Choroid plexus epithelial cell (primary cell): ENCODE measurements at regions not wholly inside any gene's neighbourhood (a gene's known extent, or its start where the extent isn't known, plus 50 kb on each side); places are given as distances from the start of the nearest gene placed in this dataset.

Source experiments
- DNase-seq: peaks from one replicate; pipeline ENCODE4 v3.0.0-alpha.2; 2010; ENCODE audit warnings: low read depth
- H3K4me3 ChIP-seq: 2 replicates; pipeline ENCODE4 v1.5.1; 2011; ENCODE audit warnings: low read depth, mild to moderate bottlenecking, control low read depth, low read length, moderate library complexity
- TF ChIP-seq, protein P1 (sequence below): conservative IDR thresholded peaks from 2 replicates; pipeline ENCODE4 v1.5.1; 2011; ENCODE audit warnings: low read depth, mild to moderate bottlenecking, control low read depth, inconsistent platforms, low read length, moderate library complexity

- TF ChIP-seq, protein P1, sequence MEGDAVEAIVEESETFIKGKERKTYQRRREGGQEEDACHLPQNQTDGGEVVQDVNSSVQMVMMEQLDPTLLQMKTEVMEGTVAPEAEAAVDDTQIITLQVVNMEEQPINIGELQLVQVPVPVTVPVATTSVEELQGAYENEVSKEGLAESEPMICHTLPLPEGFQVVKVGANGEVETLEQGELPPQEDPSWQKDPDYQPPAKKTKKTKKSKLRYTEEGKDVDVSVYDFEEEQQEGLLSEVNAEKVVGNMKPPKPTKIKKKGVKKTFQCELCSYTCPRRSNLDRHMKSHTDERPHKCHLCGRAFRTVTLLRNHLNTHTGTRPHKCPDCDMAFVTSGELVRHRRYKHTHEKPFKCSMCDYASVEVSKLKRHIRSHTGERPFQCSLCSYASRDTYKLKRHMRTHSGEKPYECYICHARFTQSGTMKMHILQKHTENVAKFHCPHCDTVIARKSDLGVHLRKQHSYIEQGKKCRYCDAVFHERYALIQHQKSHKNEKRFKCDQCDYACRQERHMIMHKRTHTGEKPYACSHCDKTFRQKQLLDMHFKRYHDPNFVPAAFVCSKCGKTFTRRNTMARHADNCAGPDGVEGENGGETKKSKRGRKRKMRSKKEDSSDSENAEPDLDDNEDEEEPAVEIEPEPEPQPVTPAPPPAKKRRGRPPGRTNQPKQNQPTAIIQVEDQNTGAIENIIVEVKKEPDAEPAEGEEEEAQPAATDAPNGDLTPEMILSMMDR: no peak
- no peak overlapping the region for H3K4me3 ChIP-seq
- DNase-seq: no peak
These were observed 265.5 kb upstream of the FMN2 start for GRCh38 chr1:239826211-239826610.

DNA sequence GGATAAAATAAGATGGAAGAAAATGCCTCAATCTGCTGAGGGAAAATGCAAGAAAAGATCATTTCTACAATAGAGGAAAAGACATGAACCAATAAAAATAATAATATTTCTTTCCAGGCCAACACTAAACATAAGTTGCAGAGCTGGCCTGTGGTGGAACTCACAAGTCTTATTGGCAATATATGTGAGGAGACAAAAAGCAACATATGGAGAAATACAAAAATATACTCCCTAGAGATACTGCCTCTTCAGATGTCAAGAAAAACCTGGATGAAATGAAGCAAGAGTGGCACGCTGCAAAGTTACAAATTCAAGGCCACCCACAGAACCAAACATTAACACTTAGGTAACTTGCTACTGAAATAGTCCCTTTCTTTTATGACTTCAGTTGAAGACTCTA is 264.9 kb upstream of the FMN2 start:
- no peak overlapping the region for H3K4me3 ChIP-seq
- no peak for DNase-seq
- TF ChIP-seq, protein P1: no peak

- DNase-seq: no peak
- no peak overlapping the region for H3K4me3 ChIP-seq
- TF ChIP-seq, protein P1: no peak
These were observed 262.1 kb upstream of the FMN2 start for GRCh38 chr1:239829535-239829934.

- no peak overlapping the region for H3K4me3 ChIP-seq
- DNase-seq: no peak
- TF ChIP-seq, protein P1: no peak
These were observed 259.9 kb upstream of the FMN2 start for GRCh38 chr1:239831577-239832355.

GRCh38 chr1:239833723-239834122 is 258.0 kb upstream of the FMN2 start:
- H3K4me3 ChIP-seq: no peak overlapping the region
- TF ChIP-seq, protein P1: no peak
- DNase-seq: no peak

DNA sequence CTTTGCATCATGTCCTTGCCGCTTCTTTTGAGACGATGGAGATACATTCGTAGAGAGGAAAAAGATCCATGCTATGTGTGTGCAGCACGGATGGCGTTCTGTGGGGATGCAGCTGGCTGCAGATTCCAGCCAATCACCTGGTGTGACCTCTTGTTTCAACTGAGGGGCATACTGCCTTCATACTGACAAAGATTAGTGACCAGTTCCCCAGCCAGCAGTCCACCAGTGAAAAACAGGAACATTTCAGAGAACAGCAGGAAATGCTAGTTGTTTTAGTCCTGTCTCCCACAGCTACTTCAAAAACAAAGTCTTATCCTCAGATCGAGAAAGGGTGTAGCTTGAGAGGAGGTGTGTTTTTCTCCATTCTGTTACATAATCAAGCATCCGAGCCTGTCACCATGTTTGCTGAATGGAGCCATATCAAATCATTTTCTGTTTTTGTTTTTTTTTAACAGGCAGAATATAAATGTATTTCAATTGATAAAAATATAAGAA is 255.7 kb upstream of the FMN2 start:
- no peak for DNase-seq
- H3K4me3 ChIP-seq: no peak overlapping the region
- TF ChIP-seq, protein P1: no peak

DNA sequence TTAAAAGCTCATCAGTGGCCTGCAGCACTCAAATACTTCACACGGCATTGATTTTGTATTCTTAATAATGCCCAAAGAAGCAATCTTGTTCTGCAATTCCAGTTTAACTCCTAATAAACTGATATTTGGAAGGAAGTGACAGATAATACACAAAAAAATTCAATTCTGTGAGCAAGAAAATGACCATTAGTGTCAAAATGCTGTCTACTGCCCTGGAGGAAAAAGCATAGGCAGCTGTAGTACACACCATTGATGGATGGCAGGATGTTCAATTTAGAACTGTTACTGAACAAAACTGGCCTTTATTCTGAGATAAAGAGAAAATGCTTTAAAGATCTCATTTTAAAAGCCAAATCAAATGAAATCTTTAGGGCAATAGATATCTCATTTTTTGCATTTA is 251.3 kb upstream of the FMN2 start:
- no peak overlapping the region for H3K4me3 ChIP-seq
- TF ChIP-seq, protein P1: no peak
- no peak for DNase-seq
